Activated T-cell treated with anti-CD3 and anti-CD28 coated beads, Interleukin-2, amount 50 U/mL, for 72 hours (primary cell): ENCODE measurements at regions not wholly inside any gene's neighbourhood (a gene's known extent, or its start where the extent isn't known, plus 50 kb on each side); places are given as distances from the start of the nearest gene placed in this dataset.

Source experiments
- ATAC-seq, 2 donors: fragments of 150-1000 bp; cut with Tn5 transposase; replicated peaks in 1 of 2; 2 replicates each; pipeline ENCODE4 v1.10.0; 2021; ENCODE audit warnings: moderate library complexity in 2 of 2, mild to moderate bottlenecking in 1 of 2
- DNase-seq, 2 donors: peaks; one replicate each; pipeline ENCODE4 v3.0.0; 2021 to 2022; ENCODE audit warnings: mixed read lengths in 1 of 2
- H3K27ac Mint-ChIP-seq: one replicate; pipeline ENCODE4 v1.8.0; 2022; ENCODE audit warnings: mild to moderate bottlenecking, moderate library complexity, mixed read lengths
- H3K27me3 Mint-ChIP-seq: one replicate; pipeline ENCODE4 v1.8.0; 2022; ENCODE audit warnings: low read depth, mixed read lengths
- H3K36me3 Mint-ChIP-seq, 2 donors: one replicate each; pipeline ENCODE4 v1.8.0; 2022; ENCODE audit warnings: mixed read lengths in 2 of 2, mild to moderate bottlenecking in 1 of 2; ENCODE audit not compliant: insufficient read depth in 2 of 2
- H3K4me1 Mint-ChIP-seq: one replicate; pipeline ENCODE4 v1.8.0; 2022; ENCODE audit warnings: low read depth, mixed read lengths
- H3K4me3 Mint-ChIP-seq, 2 donors: one replicate each; pipeline ENCODE4 v1.8.0; 2022; ENCODE audit warnings: mild to moderate bottlenecking in 2 of 2, mixed read lengths in 2 of 2, moderate library complexity in 2 of 2
- H3K9me3 Mint-ChIP-seq, 2 donors: one replicate each; pipeline ENCODE4 v1.8.0; 2022; ENCODE audit warnings: mixed read lengths in 2 of 2

- no peak for ATAC-seq
- H3K4me3 Mint-ChIP-seq = no peak overlapping the region
Measured at GRCh38 chr2:481388-481787, 193.5 kb upstream of the ALKAL2 start.

GRCh38 chr2:479490-480176 is 191.7 kb upstream of the ALKAL2 start:
- peaks cover 23% of the 10 kb centered on the region for H3K27me3 Mint-ChIP-seq
- ATAC-seq = no peak

More at GRCh38 chr2:481388-481787, 193.5 kb upstream of the ALKAL2 start:
- no peak for DNase-seq
- Mint-ChIP-seq H3K4me1 (no peaks in the 10 kb centered on the region), H3K27me3 (peaks cover 23% of the 10 kb centered on the region), H3K27ac (no peak overlapping the region), H3K36me3 (no peaks in the 10 kb centered on the region), H3K9me3 (no peaks in the 10 kb centered on the region)

GRCh38 chr2:479031-479430 is 191.1 kb upstream of the ALKAL2 start:
- no peak for ATAC-seq
- Mint-ChIP-seq H3K36me3 (no peaks in the 10 kb centered on the region), H3K4me1 (no peaks in the 10 kb centered on the region), H3K27ac (no peak overlapping the region), H3K4me3 (no peak overlapping the region), H3K9me3 (peaks cover 0 to 4% of the 10 kb centered on the region in 2 donors), H3K27me3 (peaks cover 23% of the 10 kb centered on the region)
- no peak for DNase-seq

More at GRCh38 chr2:479490-480176, 191.7 kb upstream of the ALKAL2 start:
- Mint-ChIP-seq H3K36me3 (no peaks in the 10 kb centered on the region), H3K27ac (no peak overlapping the region), H3K9me3 (no peaks in the 10 kb centered on the region), H3K4me3 (no peak overlapping the region), H3K4me1 (no peaks in the 10 kb centered on the region)
- DNase-seq = no peak

GRCh38 chr2:471560-471959 is 183.7 kb upstream of the ALKAL2 start:
- Mint-ChIP-seq H3K4me3 (no peak overlapping the region), H3K27ac (no peak overlapping the region), H3K9me3 (peaks cover 3 to 4% of the 10 kb centered on the region in 2 donors), H3K36me3 (peaks cover 0 to 3% of the 10 kb centered on the region in 2 donors), H3K4me1 (peaks cover 4% of the 10 kb centered on the region), H3K27me3 (peaks cover 21% of the 10 kb centered on the region)
- DNase-seq = no peak
- ATAC-seq = no peak

GRCh38 chr2:469514-469913 is 181.6 kb upstream of the ALKAL2 start:
- no peak for ATAC-seq
- no peak for DNase-seq
- Mint-ChIP-seq H3K27me3 (peaks cover 24% of the 10 kb centered on the region), H3K36me3 (peaks cover 0 to 3% of the 10 kb centered on the region in 2 donors), H3K4me1 (peaks cover 4% of the 10 kb centered on the region), H3K9me3 (peaks cover 3 to 4% of the 10 kb centered on the region in 2 donors), H3K4me3 (no peak overlapping the region), H3K27ac (no peak overlapping the region)

- DNase-seq (no peak), ATAC-seq (no peak)
- H3K27me3 Mint-ChIP-seq = peaks cover 24% of the 10 kb centered on the region
- peaks cover 0 to 3% of the 10 kb centered on the region in 2 donors for H3K36me3 Mint-ChIP-seq
- H3K4me1 Mint-ChIP-seq = peaks cover 4% of the 10 kb centered on the region
- H3K27ac Mint-ChIP-seq = no peak overlapping the region
- H3K4me3 Mint-ChIP-seq = peak overlapping the region in 1 of 2 donors; percentile 22
- peaks cover 0 to 2% of the 10 kb centered on the region in 2 donors for H3K9me3 Mint-ChIP-seq
Measured at GRCh38 chr2:468648-469336, 180.9 kb upstream of the ALKAL2 start.

- DNase-seq = no peak
- Mint-ChIP-seq H3K4me1 (peaks cover 4% of the 10 kb centered on the region), H3K27me3 (peaks cover 28% of the 10 kb centered on the region), H3K9me3 (no peaks in the 10 kb centered on the region), H3K4me3 (peak overlapping the region; percentile 59 to 69), H3K36me3 (peaks cover 0 to 3% of the 10 kb centered on the region in 2 donors), H3K27ac (no peak overlapping the region)
- ATAC-seq = no peak
Measured at GRCh38 chr2:467892-468647, 180.2 kb upstream of the ALKAL2 start.

- Mint-ChIP-seq H3K27ac (no peak overlapping the region), H3K4me3 (peak overlapping the region; percentile 59 to 69), H3K4me1 (peaks cover 4% of the 10 kb centered on the region), H3K9me3 (no peaks in the 10 kb centered on the region), H3K36me3 (no peaks in the 10 kb centered on the region), H3K27me3 (peaks cover 33% of the 10 kb centered on the region)
- ATAC-seq (no peak), DNase-seq (no peak)
Measured at GRCh38 chr2:467543-467891, 179.6 kb upstream of the ALKAL2 start.

GRCh38 chr2:467101-467500 is 179.2 kb upstream of the ALKAL2 start:
- DNase-seq (no peak), ATAC-seq (no peak)
- no peaks in the 10 kb centered on the region for H3K9me3 Mint-ChIP-seq
- no peaks in the 10 kb centered on the region for H3K36me3 Mint-ChIP-seq
- peaks cover 36% of the 10 kb centered on the region for H3K27me3 Mint-ChIP-seq
- peaks cover 4% of the 10 kb centered on the region for H3K4me1 Mint-ChIP-seq
- H3K4me3 Mint-ChIP-seq = no peak overlapping the region
- H3K27ac Mint-ChIP-seq = no peak overlapping the region

- peaks cover 55% of the 10 kb centered on the region for H3K27me3 Mint-ChIP-seq
- H3K9me3 Mint-ChIP-seq = no peaks in the 10 kb centered on the region
- H3K4me1 Mint-ChIP-seq = peaks cover 21% of the 10 kb centered on the region
- no peak for DNase-seq
- H3K27ac Mint-ChIP-seq = no peak overlapping the region
- H3K4me3 Mint-ChIP-seq = no peak overlapping the region
- no peak for ATAC-seq
- H3K36me3 Mint-ChIP-seq = no peaks in the 10 kb centered on the region
Measured at GRCh38 chr2:464562-465309, 176.8 kb upstream of the ALKAL2 start.

- H3K36me3 Mint-ChIP-seq = peaks cover 0 to 2% of the 10 kb centered on the region in 2 donors
- ATAC-seq (peak; percentile 75 to 85), DNase-seq (peak; percentile 54 to 62)
- peaks cover 63% of the 10 kb centered on the region for H3K27me3 Mint-ChIP-seq
- H3K4me3 Mint-ChIP-seq = peak overlapping the region; percentile 54 to 59
- peak overlapping the region; percentile 7 for H3K27ac Mint-ChIP-seq
- no peaks in the 10 kb centered on the region for H3K9me3 Mint-ChIP-seq
- H3K4me1 Mint-ChIP-seq = peaks cover 45% of the 10 kb centered on the region
Measured at GRCh38 chr2:460861-461260, 173.0 kb upstream of the ALKAL2 start.

GRCh38 chr2:459931-460330 is 172.0 kb upstream of the ALKAL2 start:
- H3K27me3 Mint-ChIP-seq = peaks cover 68% of the 10 kb centered on the region
- DNase-seq (no peak), ATAC-seq (no peak)
- H3K27ac Mint-ChIP-seq = no peak overlapping the region
- H3K4me3 Mint-ChIP-seq = peak overlapping the region in 1 of 2 donors; percentile 59
- no peaks in the 10 kb centered on the region for H3K9me3 Mint-ChIP-seq
- peaks cover 0 to 2% of the 10 kb centered on the region in 2 donors for H3K36me3 Mint-ChIP-seq
- H3K4me1 Mint-ChIP-seq = peaks cover 49% of the 10 kb centered on the region
